A549 (cell line): ENCODE measurements at regions not wholly inside any gene's neighbourhood (a gene's known extent, or its start where the extent isn't known, plus 50 kb on each side); places are given as distances from the start of the nearest gene placed in this dataset.

Source experiments
- ATAC-seq, 2 experiments: fragments of 200-7000 bp in 1 of 2; fragments of >200 bp in 1 of 2; cut with Nextera tagmentation in 1 of 2; cut with Tn5 transposase in 1 of 2; 3 replicates each; pipeline versions ENCODE4 v1.8.0 to v1.9.1; 2018 to 2020; ENCODE audit warnings: mild to moderate bottlenecking in 1 of 2, moderate library complexity in 1 of 2
- CTCF ChIA-PET: fragments of 300-600 bp; sonication (Branson Sonifier 250); formaldehyde crosslinking; extraction: SDS; loops from one replicate; lab custom pipeline; 2021; ENCODE audit warnings: antibody characterized with exemption, inconsistent platforms; lab: Yijun Ruan, JAX
- POLR2A ChIA-PET: fragments of 350-600 bp; formaldehyde crosslinking; extraction: SDS; loops from one replicate; lab custom pipeline; 2021; ENCODE audit warnings: antibody characterized with exemption, inconsistent platforms; lab: Yijun Ruan, JAX
- DNase-seq, 2 experiments: peaks; one replicate each; pipeline versions ENCODE4 v3.0.0 to v3.0.0-alpha.2; 2011 to 2016; ENCODE audit warnings: low read depth in 1 of 2, low spot score in 1 of 2
- FAIRE-seq: peaks from 2 replicates; lab custom pipeline; 2011; peaks lifted over from hg19 to GRCh38; lab: Jason Lieb, UNC
- H3K27ac ChIP-seq, 2 experiments: fragments of >200 bp; sonication (Bioruptor Twin); formaldehyde crosslinking; 3 replicates each; pipeline ENCODE4 v1.5.1; 2016 to 2017
- H3K4me1 ChIP-seq: fragments of >200 bp; sonication (Bioruptor Twin); formaldehyde crosslinking; 3 replicates; pipeline ENCODE4 v1.6.1; 2016
- H3K4me2 ChIP-seq: fragments of >200 bp; sonication (Bioruptor Twin); formaldehyde crosslinking; 3 replicates; pipeline ENCODE4 v1.6.1; 2016
- H3K4me3 ChIP-seq: fragments of >200 bp; sonication (Bioruptor Twin); formaldehyde crosslinking; 3 replicates; pipeline ENCODE4 v1.5.1; 2016
- H3K9me3 ChIP-seq: fragments of >200 bp; sonication (Bioruptor Twin); formaldehyde crosslinking; 3 replicates; pipeline ENCODE4 v1.6.1; 2016
- BHLHE40 ChIP-seq: IDR thresholded peaks from 2 replicates; pipeline ENCODE4 v1.6.1; 2012; ENCODE audit warnings: low read depth, low read length, inconsistent platforms
- CBX8 ChIP-seq: fragments of 200-600 bp; sonication (generic); IDR thresholded peaks from 2 replicates; pipeline ENCODE4 v1.6.1; 2016
- CHD2 ChIP-seq: fragments of 150-350 bp; IDR thresholded peaks from 2 replicates; pipeline ENCODE4 v1.6.1; 2014; ENCODE audit warnings: low read length; ENCODE audit not compliant: partially characterized antibody
- EP300 ChIP-seq, 2 experiments: fragments of >200 bp; sonication (Bioruptor Twin); formaldehyde crosslinking; IDR thresholded peaks; 2 replicates in 1 of 2; 3 replicates in 1 of 2; pipeline ENCODE4 v1.6.1; 2016 to 2017
- FOSB ChIP-seq: fragments of 250-450 bp; sonication (Bioruptor Pico); IDR thresholded peaks from 2 replicates; pipeline ENCODE4 v1.5.0; 2020; ENCODE audit warnings: mild to moderate bottlenecking, moderate library complexity
- GATA3 ChIP-seq: IDR thresholded peaks from 2 replicates; pipeline ENCODE4 v1.6.1; 2012; ENCODE audit warnings: borderline replicate concordance
- HOXB5 ChIP-seq: fragments of 250-450 bp; sonication (Bioruptor Pico); IDR thresholded peaks from 2 replicates; pipeline ENCODE4 v1.5.0; 2020; ENCODE audit warnings: mild to moderate bottlenecking, moderate library complexity
- MAFK ChIP-seq: fragments of 450-650 bp; IDR thresholded peaks from 2 replicates; pipeline ENCODE4 v1.6.1; 2014; ENCODE audit not compliant: partially characterized antibody
- NPAS2 ChIP-seq: fragments of 250-450 bp; sonication (Bioruptor Pico); IDR thresholded peaks from 2 replicates; pipeline ENCODE4 v1.8.0; 2022; ENCODE audit warnings: mild to moderate bottlenecking, moderate library complexity, borderline replicate concordance
- NR3C1 ChIP-seq: fragments of >200 bp; sonication (Bioruptor Twin); formaldehyde crosslinking; IDR thresholded peaks from 3 replicates; pipeline ENCODE4 v1.6.1; 2017
- PHF8 ChIP-seq: fragments of 200-600 bp; sonication (generic); IDR thresholded peaks from 2 replicates; pipeline ENCODE4 v1.6.1; 2016; ENCODE audit warnings: low read depth, mild to moderate bottlenecking, antibody characterized with exemption, moderate library complexity, borderline replicate concordance
- POLR2A ChIP-seq: IDR thresholded peaks from 2 replicates; pipeline ENCODE4 v1.6.1; 2012; ENCODE audit warnings: mild to moderate bottlenecking, low read length
- RARB ChIP-seq: fragments of 250-450 bp; sonication (Bioruptor Pico); IDR thresholded peaks from 2 replicates; pipeline ENCODE4 v1.8.0; 2021; ENCODE audit warnings: mild to moderate bottlenecking, moderate library complexity
- RFX5 ChIP-seq: fragments of 450-650 bp; IDR thresholded peaks from 2 replicates; pipeline ENCODE4 v1.7.1; 2014; ENCODE audit warnings: antibody characterized with exemption, mild to moderate bottlenecking, moderate library complexity
- SREBF2 ChIP-seq: fragments of 450-650 bp; IDR thresholded peaks from 2 replicates; pipeline ENCODE4 v1.6.1; 2014; ENCODE audit warnings: mild to moderate bottlenecking, moderate library complexity
- ZNF302 ChIP-seq: fragments of 250-450 bp; sonication (Bioruptor Pico); IDR thresholded peaks from 2 replicates; pipeline ENCODE4 v1.9.0; 2021; ENCODE audit warnings: inconsistent platforms, mild to moderate bottlenecking, moderate library complexity
- WGBS: methylation state at CpG from one replicate; pipeline ENCODE4 v1.1.6; 2017; ENCODE audit errors: missing lambda C conversion rate; 5-methylcytosine and 5-hydroxymethylcytosine counted together
- TF ChIP-seq, protein P1 (sequence below): fragments of 250-450 bp; sonication (Bioruptor Pico); IDR thresholded peaks from 2 replicates; pipeline ENCODE4 v1.5.0; 2020; ENCODE audit warnings: low read depth, mild to moderate bottlenecking, moderate library complexity
- TF ChIP-seq, protein P2 (sequence below): fragments of 200-600 bp; sonication (generic); IDR thresholded peaks from 2 replicates; pipeline ENCODE4 v1.6.1; 2016; ENCODE audit warnings: antibody characterized with exemption, mild to moderate bottlenecking, moderate library complexity
- TF ChIP-seq, protein P3 (sequence below): fragments of 150-350 bp; IDR thresholded peaks from 2 replicates; pipeline ENCODE4 v1.6.1; 2014; ENCODE audit warnings: low read depth, mild to moderate bottlenecking, low read length
- TF ChIP-seq, protein P4 (sequence below): IDR thresholded peaks from 2 replicates; pipeline ENCODE4 v1.6.1; 2012; ENCODE audit warnings: low read depth, borderline replicate concordance
- TF ChIP-seq, protein P5 (sequence below): IDR thresholded peaks from 2 replicates; pipeline ENCODE4 v1.6.1; 2012
- TF ChIP-seq, protein P6 (sequence below): IDR thresholded peaks from 2 replicates; pipeline ENCODE4 v1.6.1; 2012

DNA sequence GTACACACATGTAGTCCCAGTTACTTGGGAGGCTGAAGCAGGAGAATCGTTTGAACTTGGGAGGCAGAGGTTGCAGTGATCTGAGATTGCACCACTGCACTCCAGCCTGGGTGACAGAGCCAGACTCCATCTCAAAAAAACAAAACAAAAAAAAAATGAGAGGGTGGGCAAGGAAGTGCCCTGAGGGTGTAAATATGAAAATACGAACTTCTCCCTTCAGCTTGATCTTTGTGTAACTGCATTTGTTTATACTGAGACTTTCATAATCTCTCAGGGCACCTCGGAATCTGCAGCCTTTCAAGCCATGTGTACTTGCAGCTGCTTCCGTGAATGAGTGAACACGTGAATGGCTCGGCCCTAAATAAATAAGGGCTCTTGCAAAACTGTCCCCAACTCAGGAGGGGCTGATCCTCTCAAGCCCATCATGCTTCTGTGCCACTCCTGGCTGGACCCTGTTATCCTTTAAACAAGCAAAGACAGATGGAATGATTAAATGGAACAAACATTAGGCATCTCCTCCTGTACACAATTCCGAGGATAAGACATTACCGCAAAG, 96.8 kb downstream of the BOD1L2 start:
- H3K4me1 ChIP-seq: no peaks in the 10 kb centered on the region
- POLR2A ChIA-PET: no interaction called here
- 40% methylated on average over 8 of the region's 8 CpGs for WGBS
- CTCF ChIA-PET: interaction anchor here (0.5 kb wide), 1 partner anchor 158 kb away, joined by 3 read pairs; no protein-coding TSS in a partner anchor
- H3K4me2 ChIP-seq: no peak overlapping the region
- no peak for FAIRE-seq
- H3K9me3 ChIP-seq: no peaks in the 10 kb centered on the region
- no peak for ATAC-seq
- TF ChIP-seq, protein P1, sequence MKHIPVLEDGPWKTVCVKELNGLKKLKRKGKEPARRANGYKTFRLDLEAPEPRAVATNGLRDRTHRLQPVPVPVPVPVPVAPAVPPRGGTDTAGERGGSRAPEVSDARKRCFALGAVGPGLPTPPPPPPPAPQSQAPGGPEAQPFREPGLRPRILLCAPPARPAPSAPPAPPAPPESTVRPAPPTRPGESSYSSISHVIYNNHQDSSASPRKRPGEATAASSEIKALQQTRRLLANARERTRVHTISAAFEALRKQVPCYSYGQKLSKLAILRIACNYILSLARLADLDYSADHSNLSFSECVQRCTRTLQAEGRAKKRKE (CRISPR knock-in tag): no peak
- no peak for TF ChIP-seq NPAS2 (CRISPR knock-in tag)
- TF ChIP-seq CHD2: no peak
- no peak for TF ChIP-seq FOSB (CRISPR knock-in tag)
- no peak for TF ChIP-seq HOXB5 (CRISPR knock-in tag)
- TF ChIP-seq MAFK: no peak
- no peak for TF ChIP-seq EP300 (IDR thresholded peaks at IDR 0.05)
- TF ChIP-seq RARB (CRISPR knock-in tag): no peak
- no peak for TF ChIP-seq RFX5
- TF ChIP-seq, protein P2, sequence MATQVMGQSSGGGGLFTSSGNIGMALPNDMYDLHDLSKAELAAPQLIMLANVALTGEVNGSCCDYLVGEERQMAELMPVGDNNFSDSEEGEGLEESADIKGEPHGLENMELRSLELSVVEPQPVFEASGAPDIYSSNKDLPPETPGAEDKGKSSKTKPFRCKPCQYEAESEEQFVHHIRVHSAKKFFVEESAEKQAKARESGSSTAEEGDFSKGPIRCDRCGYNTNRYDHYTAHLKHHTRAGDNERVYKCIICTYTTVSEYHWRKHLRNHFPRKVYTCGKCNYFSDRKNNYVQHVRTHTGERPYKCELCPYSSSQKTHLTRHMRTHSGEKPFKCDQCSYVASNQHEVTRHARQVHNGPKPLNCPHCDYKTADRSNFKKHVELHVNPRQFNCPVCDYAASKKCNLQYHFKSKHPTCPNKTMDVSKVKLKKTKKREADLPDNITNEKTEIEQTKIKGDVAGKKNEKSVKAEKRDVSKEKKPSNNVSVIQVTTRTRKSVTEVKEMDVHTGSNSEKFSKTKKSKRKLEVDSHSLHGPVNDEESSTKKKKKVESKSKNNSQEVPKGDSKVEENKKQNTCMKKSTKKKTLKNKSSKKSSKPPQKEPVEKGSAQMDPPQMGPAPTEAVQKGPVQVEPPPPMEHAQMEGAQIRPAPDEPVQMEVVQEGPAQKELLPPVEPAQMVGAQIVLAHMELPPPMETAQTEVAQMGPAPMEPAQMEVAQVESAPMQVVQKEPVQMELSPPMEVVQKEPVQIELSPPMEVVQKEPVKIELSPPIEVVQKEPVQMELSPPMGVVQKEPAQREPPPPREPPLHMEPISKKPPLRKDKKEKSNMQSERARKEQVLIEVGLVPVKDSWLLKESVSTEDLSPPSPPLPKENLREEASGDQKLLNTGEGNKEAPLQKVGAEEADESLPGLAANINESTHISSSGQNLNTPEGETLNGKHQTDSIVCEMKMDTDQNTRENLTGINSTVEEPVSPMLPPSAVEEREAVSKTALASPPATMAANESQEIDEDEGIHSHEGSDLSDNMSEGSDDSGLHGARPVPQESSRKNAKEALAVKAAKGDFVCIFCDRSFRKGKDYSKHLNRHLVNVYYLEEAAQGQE: no peak
- TF ChIP-seq ZNF302 (CRISPR knock-in tag): no peak
- no peak for TF ChIP-seq SREBF2
- TF ChIP-seq CBX8: no peak
- no peak for TF ChIP-seq NR3C1
- no peak for TF ChIP-seq PHF8
- TF ChIP-seq, protein P3, sequence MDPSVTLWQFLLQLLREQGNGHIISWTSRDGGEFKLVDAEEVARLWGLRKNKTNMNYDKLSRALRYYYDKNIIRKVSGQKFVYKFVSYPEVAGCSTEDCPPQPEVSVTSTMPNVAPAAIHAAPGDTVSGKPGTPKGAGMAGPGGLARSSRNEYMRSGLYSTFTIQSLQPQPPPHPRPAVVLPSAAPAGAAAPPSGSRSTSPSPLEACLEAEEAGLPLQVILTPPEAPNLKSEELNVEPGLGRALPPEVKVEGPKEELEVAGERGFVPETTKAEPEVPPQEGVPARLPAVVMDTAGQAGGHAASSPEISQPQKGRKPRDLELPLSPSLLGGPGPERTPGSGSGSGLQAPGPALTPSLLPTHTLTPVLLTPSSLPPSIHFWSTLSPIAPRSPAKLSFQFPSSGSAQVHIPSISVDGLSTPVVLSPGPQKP: no peak
- TF ChIP-seq, protein P4, sequence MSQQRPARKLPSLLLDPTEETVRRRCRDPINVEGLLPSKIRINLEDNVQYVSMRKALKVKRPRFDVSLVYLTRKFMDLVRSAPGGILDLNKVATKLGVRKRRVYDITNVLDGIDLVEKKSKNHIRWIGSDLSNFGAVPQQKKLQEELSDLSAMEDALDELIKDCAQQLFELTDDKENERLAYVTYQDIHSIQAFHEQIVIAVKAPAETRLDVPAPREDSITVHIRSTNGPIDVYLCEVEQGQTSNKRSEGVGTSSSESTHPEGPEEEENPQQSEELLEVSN: no peak
- no peak for TF ChIP-seq BHLHE40
- no peak for DNase-seq
- H3K27ac ChIP-seq: no peak overlapping the region
- H3K4me3 ChIP-seq: no peak overlapping the region

DNA sequence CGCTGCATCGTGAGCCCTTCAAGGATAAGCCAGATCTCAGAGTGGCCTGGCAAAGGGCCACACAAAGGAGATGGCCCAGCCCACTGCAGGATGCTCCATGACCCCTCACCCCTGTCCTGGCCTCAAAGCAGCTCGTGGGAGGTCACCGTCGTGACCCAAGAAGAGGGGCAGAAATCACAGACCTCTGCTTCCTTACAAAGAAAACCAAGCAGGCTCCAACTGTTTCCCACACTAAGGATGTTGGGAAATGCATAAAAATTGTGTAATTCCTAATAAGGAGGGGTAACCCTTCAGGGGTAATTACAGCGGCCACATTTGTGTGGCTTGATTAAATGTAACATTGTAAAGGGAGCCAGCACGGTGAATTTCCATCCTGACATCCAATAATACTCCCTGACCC, 102.3 kb downstream of the BOD1L2 start:
- Histone ChIP-seq H3K4me2 (no peak overlapping the region), H3K4me3 (no peak overlapping the region), H3K9me3 (no peaks in the 10 kb centered on the region), H3K27ac (no peak overlapping the region), H3K4me1 (no peaks in the 10 kb centered on the region)
- ChIA-PET CTCF (no interaction called here), POLR2A (no interaction called here)
- FAIRE-seq (no peak), ATAC-seq (no peak), DNase-seq (no peak)
- TF ChIP-seq, protein P5, sequence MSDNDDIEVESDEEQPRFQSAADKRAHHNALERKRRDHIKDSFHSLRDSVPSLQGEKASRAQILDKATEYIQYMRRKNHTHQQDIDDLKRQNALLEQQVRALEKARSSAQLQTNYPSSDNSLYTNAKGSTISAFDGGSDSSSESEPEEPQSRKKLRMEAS: no peak
- TF ChIP-seq RARB (CRISPR knock-in tag) (no peak), SREBF2 (no peak), GATA3 (no peak), POLR2A (no peak)
- TF ChIP-seq, protein P6, sequence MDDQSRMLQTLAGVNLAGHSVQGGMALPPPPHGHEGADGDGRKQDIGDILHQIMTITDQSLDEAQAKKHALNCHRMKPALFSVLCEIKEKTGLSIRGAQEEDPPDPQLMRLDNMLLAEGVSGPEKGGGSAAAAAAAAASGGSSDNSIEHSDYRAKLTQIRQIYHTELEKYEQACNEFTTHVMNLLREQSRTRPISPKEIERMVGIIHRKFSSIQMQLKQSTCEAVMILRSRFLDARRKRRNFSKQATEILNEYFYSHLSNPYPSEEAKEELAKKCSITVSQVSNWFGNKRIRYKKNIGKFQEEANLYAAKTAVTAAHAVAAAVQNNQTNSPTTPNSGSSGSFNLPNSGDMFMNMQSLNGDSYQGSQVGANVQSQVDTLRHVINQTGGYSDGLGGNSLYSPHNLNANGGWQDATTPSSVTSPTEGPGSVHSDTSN: no peak
- 72% methylated on average over 6 of the region's 7 CpGs for WGBS
